ENCODE measurements at regions not wholly inside any gene's neighbourhood (a gene's known extent, or its start where the extent isn't known, plus 50 kb on each side); places are given as distances from the start of the nearest gene placed in this dataset.

GRCh38 chr1:39145331-39145965 is 59.0 kb upstream of the MACF1 start:
- H3K4me3 ChIP-seq (replicated peaks; ENCODE audit: low read depth, low read length): no peak overlapping the region
- DNase-seq (ENCODE audit: extremely low read depth, low read depth): no peak
- no peak for TF ChIP-seq CTCF (IDR thresholded peaks at IDR 0.05; ENCODE audit: low read depth, low read length, missing control alignments)

- no peak for TF ChIP-seq CTCF (IDR thresholded peaks at IDR 0.05; ENCODE audit: low read depth, low read length, missing control alignments)
Measured at GRCh38 chr1:39146681-39147080, 57.8 kb upstream of the MACF1 start.

GRCh38 chr1:39147099-39148025 is 57.1 kb upstream of the MACF1 start:
- no peak for DNase-seq (ENCODE audit: extremely low read depth, low read depth)
- TF ChIP-seq CTCF (IDR thresholded peaks at IDR 0.05; ENCODE audit: low read depth, low read length, missing control alignments): no peak
- no peak overlapping the region for H3K4me3 ChIP-seq (replicated peaks; ENCODE audit: low read depth, low read length)

More at GRCh38 chr1:39146681-39147080, 57.8 kb upstream of the MACF1 start:
- no peak for DNase-seq (ENCODE audit: extremely low read depth, low read depth)
- no peak overlapping the region for H3K4me3 ChIP-seq (replicated peaks; ENCODE audit: low read depth, low read length)

- no peak overlapping the region for H3K4me3 ChIP-seq (replicated peaks; ENCODE audit: low read depth, low read length)
- DNase-seq (ENCODE audit: extremely low read depth, low read depth): no peak
- no peak for TF ChIP-seq CTCF (IDR thresholded peaks at IDR 0.05; ENCODE audit: low read depth, low read length, missing control alignments)
Measured at GRCh38 chr1:39148942-39149341, 55.6 kb upstream of the MACF1 start.

GRCh38 chr1:39149509-39149908 is 55.0 kb upstream of the MACF1 start:
- TF ChIP-seq CTCF (IDR thresholded peaks at IDR 0.05; ENCODE audit: low read depth, low read length, missing control alignments): no peak

GRCh38 chr1:39150779-39151178 is 53.7 kb upstream of the MACF1 start:
- DNase-seq (ENCODE audit: extremely low read depth, low read depth): no peak
- TF ChIP-seq CTCF (IDR thresholded peaks at IDR 0.05; ENCODE audit: low read depth, low read length, missing control alignments): no peak

More at GRCh38 chr1:39149509-39149908, 55.0 kb upstream of the MACF1 start:
- H3K4me3 ChIP-seq (replicated peaks; ENCODE audit: low read depth, low read length): no peak overlapping the region
- no peak for DNase-seq (ENCODE audit: extremely low read depth, low read depth)

More at GRCh38 chr1:39150779-39151178, 53.7 kb upstream of the MACF1 start:
- no peak overlapping the region for H3K4me3 ChIP-seq (replicated peaks; ENCODE audit: low read depth, low read length)

All from HFF-Myc (cell line).